ENCODE measurements at regions not wholly inside any gene's neighbourhood (a gene's known extent, or its start where the extent isn't known, plus 50 kb on each side); places are given as distances from the start of the nearest gene placed in this dataset.

DNA sequence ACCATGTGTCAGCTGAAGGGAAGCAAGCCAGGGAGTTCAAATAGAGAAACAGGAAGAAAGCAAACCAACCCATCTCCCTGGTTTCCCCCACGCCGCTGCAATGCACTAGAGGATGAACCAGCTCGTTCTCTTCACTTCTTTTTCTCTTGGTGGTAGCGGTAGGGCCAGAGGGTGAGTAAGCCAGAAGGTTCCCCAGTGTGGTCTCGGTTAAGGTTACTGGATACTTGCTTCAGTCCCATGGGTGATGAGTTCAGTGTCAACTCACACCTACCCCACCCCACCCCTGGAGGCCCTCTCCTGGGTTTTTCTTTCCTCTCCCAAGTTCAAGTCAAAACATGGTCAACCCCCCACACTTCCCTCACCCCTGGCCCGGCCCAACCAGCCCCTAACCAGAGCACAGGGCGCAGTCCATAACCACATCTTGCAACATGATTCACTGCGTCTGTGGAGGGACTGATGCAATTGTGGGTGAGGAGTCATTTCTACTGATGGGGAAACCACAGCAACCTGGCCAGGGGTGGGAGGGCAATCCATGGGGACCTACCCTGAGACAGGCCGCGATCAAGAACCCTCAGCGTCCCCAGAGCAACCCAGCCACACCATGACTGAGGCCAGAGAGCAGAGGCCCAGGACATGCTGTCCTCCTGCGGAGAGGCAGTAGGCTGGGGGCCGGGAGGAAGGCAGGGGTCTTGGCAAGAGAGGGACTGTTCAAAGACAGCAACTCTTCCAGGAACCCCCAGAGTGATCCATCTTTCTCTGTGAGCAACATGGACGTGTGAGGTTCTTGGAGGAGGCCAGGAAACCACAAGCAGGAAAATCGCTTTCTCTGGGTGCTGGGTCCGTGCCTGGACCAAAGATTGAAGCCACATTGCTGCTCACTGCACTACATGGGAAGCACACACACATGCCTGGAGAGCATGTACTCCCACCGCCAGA lies 276.6 kb downstream of the UACA start:
- TF ChIP-seq POLR2A (IDR thresholded peaks at IDR 0.05; ENCODE audit: extremely low read depth, insufficient read length), result no peak
- TF ChIP-seq, protein P1, sequence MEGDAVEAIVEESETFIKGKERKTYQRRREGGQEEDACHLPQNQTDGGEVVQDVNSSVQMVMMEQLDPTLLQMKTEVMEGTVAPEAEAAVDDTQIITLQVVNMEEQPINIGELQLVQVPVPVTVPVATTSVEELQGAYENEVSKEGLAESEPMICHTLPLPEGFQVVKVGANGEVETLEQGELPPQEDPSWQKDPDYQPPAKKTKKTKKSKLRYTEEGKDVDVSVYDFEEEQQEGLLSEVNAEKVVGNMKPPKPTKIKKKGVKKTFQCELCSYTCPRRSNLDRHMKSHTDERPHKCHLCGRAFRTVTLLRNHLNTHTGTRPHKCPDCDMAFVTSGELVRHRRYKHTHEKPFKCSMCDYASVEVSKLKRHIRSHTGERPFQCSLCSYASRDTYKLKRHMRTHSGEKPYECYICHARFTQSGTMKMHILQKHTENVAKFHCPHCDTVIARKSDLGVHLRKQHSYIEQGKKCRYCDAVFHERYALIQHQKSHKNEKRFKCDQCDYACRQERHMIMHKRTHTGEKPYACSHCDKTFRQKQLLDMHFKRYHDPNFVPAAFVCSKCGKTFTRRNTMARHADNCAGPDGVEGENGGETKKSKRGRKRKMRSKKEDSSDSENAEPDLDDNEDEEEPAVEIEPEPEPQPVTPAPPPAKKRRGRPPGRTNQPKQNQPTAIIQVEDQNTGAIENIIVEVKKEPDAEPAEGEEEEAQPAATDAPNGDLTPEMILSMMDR (IDR thresholded peaks at IDR 0.05; ENCODE audit: low read depth, low read length), result no peak
